ENCODE measurements at regions not wholly inside any gene's neighbourhood (a gene's known extent, or its start where the extent isn't known, plus 50 kb on each side); places are given as distances from the start of the nearest gene placed in this dataset.

DNA sequence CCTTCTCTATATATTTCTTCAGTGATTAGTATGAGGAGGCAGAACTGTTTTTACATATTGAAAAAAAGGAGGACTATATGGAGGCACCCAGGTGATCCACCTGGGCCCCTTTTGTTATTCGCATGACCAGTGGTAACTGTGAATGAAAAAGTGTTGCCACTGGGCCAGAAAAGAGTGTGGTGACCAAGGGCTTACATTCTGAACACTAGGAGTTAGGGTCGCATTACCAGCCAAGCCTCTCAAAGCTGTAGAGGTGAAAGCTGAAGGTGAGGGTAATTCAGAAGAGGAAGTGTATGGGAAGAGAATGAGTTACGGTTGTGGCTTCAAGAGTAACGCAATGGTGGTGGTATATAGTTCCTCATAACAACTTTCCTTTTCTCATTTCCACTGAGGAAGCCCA lies 487.6 kb downstream of the TMEM182 start:
- Histone ChIP-seq H4K20me1 (ENCODE audit: control insufficient read depth, insufficient read depth, insufficient read length) (no peaks in the 10 kb centered on the region), H3K14ac (ENCODE audit: insufficient read depth, low read length) (no peak overlapping the region), H4K8ac (replicated peaks; ENCODE audit: insufficient read length, low read depth, low read length) (no peak overlapping the region), H4K5ac (ENCODE audit: insufficient read length, low read depth, low read length) (no peak overlapping the region), H3K27me3 (ENCODE audit: insufficient read depth, low read length) (no peaks in the 10 kb centered on the region), H2BK20ac (ENCODE audit: low read depth, low read length, poor library complexity, severe bottlenecking) (no peak overlapping the region), H3T11ph (ENCODE audit: low read length) (no peak overlapping the region), H4K91ac (ENCODE audit: insufficient read length, low read depth, low read length) (no peak overlapping the region), H3K79me2 (ENCODE audit: insufficient read depth, low read length) (no peaks in the 10 kb centered on the region), H3K4me1 (ENCODE audit: insufficient read depth, low read length) (peaks cover 4% of the 10 kb centered on the region; the same call in 1 of the 2 replicates), H2AFZ (ENCODE audit: low read length) (no peak overlapping the region), H2BK12ac (ENCODE audit: insufficient read length, low read depth, low read length) (no peak overlapping the region), H3K4me2 (ENCODE audit: insufficient read depth, insufficient read length, low read length) (no peak overlapping the region), H3K23me2 (ENCODE audit: insufficient read length, low read depth, low read length, poor library complexity, severe bottlenecking) (no peaks in the 10 kb centered on the region), H2BK120ac (ENCODE audit: low read depth, low read length, poor library complexity, severe bottlenecking) (no peak overlapping the region), H2AK5ac (ENCODE audit: insufficient read length, low read length) (no peak overlapping the region), H3K23ac (ENCODE audit: insufficient read length, low read depth, low read length) (no peak overlapping the region), H3K9ac (ENCODE audit: extremely low read depth, insufficient read length, low read length) (no peak overlapping the region), H3K56ac (ENCODE audit: insufficient read length, low read depth, low read length) (no peak overlapping the region), H3K18ac (ENCODE audit: insufficient read length, low read depth, low read length) (no peak overlapping the region), H2BK15ac (ENCODE audit: low read depth, low read length) (no peak overlapping the region), H3K9me3 (ENCODE audit: control insufficient read depth, low read depth, low read length) (no peaks in the 10 kb centered on the region), H3K4ac (ENCODE audit: low read depth, low read length) (no peak overlapping the region), H3K79me1 (ENCODE audit: insufficient read depth, low read depth, low read length, poor library complexity, severe bottlenecking) (no peaks in the 10 kb centered on the region), H3K27ac (ENCODE audit: insufficient read length, low read depth, low read length) (no peak overlapping the region), H2BK5ac (ENCODE audit: insufficient read length, low read length) (no peak overlapping the region)
- H3K36me3 Mint-ChIP-seq (ENCODE audit: insufficient read depth in 1 of 3, low read depth in 3 of 3), result peaks cover 0 to 5% (median 3%) of the 10 kb centered on the region in 3 experiments; a peak in 1 of 7 replicates
- H3K9me3 Mint-ChIP-seq, result peaks cover 3 to 7% of the 10 kb centered on the region in 2 experiments; a peak in 4 of 5 replicates
- no peaks in the 10 kb centered on the region for H3K27me3 Mint-ChIP-seq (ENCODE audit: low read depth)
- peaks cover 10% of the 10 kb centered on the region in 2 experiments for H3K4me1 Mint-ChIP-seq
- peak; percentile 40 for DNase-seq
- H3K27ac Mint-ChIP-seq, result peak overlapping the region in 2 of 3 experiments; percentile 2 to 85; a peak in 3 of 7 replicates
- no CpG with 5 or more reads among the region's 4 CpGs for WGBS (ENCODE audit: extremely low coverage, insufficient read length, low lambda C conversion rate)
- H3K4me3 Mint-ChIP-seq, result no peak overlapping the region
- no peak for TF ChIP-seq CTCF (conservative IDR thresholded peaks at IDR 0.05)
